WI38 (cell line): ENCODE measurements at regions not wholly inside any gene's neighbourhood (a gene's known extent, or its start where the extent isn't known, plus 50 kb on each side); places are given as distances from the start of the nearest gene placed in this dataset.

Experiments used
- H3K4me3 ChIP-seq: 2 replicates; pipeline ENCODE4 v1.5.1; 2011; ENCODE audit warnings: low read depth, mild to moderate bottlenecking, control low read depth, low read length
- CTCF ChIP-seq: IDR thresholded peaks from 2 replicates; pipeline ENCODE4 v1.5.1; 2012; ENCODE audit warnings: low read depth, mild to moderate bottlenecking, control low read depth, low read length

DNA sequence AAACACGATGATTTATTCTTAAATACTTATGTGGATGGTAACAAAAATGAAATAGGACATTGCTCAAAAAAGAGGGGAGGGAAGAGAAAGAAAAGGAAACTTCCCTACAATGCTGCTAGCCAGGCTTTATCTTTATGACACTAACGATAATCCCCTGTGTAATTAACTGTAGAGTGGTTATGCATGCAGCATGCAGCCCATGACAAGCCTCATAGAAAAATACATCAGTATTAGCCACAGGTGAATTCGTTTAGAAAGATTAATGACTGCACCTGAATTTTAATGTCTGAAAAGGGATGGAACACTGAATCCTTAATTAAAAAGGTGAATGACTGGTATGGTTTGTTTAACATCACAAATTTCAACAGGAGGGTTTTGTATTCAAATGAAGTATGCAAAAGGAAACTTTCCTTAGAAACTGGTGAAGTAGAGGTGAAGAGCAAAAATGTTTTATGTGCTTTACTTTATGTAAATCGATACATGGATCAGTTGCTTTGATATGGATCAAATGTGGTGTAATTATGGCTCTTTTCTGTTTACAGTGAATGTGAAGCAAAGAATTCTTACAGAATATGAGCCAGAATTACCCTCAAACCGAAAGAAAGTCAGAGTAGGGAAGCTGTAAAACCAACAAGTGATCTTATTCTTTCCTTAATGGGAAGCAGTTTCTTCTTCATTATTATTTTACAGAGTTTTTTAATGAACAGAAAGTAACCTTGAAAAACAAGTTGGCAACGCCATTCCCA lies 569.6 kb upstream of the ADGRL2 start:
- no peak for TF ChIP-seq CTCF
- H3K4me3 ChIP-seq, result peak overlapping the region; percentile 9; the same call in 1 of the 2 replicates

DNA sequence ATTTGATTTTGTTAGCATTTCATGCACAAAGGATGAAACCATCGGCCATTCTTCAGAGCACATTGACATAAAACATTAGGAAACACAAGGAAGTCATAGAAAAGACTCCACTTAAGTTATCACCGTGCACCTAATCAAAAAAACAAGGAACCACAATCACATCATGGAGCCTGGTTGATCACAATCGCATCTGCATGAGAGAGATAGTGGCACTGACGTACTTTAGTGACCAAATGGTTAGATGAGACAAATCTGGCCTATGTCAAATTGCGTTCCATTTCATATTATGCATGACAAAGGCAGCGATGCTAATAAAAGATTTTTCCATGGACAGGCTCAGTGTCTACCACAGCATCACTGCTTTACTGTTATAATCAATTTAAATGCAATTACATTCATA lies 571.8 kb upstream of the ADGRL2 start:
- H3K4me3 ChIP-seq, result no peak overlapping the region
- no peak for TF ChIP-seq CTCF

- no peak for TF ChIP-seq CTCF
- H3K4me3 ChIP-seq, result no peak overlapping the region
Observed at GRCh38 chr1:81226603-81226928, 574.2 kb upstream of the ADGRL2 start.

DNA sequence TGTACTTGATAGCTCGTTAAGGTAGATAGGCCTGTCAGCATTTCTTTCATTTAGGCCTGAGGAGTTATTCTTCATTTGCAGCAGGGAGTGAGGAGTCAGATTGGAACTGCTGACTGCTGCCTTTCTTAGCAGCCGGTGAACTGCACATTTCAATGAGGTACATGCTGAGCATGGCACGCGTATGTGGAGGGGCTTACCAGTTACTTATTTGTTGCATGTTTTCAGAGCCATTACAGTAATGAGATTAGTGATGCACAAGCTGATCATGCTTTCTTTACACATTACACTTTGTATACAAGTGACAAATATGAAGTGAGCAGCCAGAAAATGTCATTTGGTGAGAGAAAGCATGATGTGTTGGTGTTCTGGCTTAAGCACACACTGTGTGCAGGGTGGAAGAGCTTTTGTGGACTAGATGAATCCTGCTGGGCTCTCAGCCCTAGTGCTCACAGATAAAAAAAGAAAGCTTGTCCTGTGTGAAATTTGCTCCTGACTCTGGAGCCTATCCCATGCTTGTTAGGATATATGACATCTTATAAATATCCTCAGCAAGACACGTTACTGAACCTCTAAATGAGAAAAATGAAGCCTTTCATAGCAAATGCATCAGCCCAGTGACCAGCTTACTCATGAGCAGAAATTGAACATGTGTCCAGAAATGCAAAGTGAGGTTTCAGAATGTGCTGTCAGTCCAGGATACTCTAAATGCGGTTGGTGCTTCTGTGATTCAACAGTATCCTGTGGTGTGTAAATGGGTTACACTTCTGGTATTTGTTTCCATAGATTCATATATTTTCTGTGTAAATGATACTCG lies 574.7 kb upstream of the ADGRL2 start:
- TF ChIP-seq CTCF, result no peak

GRCh38 chr1:81224222-81224621 lies 576.5 kb upstream of the ADGRL2 start:
- no peak overlapping the region for H3K4me3 ChIP-seq
- TF ChIP-seq CTCF, result no peak

More for the DNA sequence above, 574.7 kb upstream of the ADGRL2 start:
- no peak overlapping the region for H3K4me3 ChIP-seq

- no peak overlapping the region for H3K4me3 ChIP-seq
- TF ChIP-seq CTCF, result no peak
Observed at GRCh38 chr1:81221564-81221963, 579.2 kb upstream of the ADGRL2 start.

DNA sequence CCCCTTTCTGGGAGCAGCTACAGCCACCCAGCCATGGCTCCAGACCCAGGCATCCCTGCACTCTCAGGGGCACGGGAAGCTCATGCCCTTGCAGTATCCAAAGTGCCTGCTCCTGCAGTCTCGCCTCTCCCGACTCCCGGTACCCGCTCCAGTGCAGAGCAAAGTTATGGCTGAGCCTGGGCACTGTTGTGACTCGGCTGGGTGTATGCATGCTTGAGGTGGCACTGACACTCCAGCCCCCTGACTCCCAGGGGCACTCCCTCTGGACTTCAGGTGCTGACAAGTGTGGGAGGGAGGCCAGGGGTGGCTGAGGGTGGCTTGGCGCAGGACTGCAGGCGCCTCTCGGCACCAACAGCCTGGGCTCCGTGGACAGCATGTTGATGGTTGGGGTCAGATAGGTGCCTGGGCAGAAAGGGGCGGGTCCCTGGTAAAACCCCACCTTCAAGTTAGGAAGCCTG lies 580.1 kb upstream of the ADGRL2 start:
- TF ChIP-seq CTCF, result no peak
- no peak overlapping the region for H3K4me3 ChIP-seq
